ENCODE measurements at regions not wholly inside any gene's neighbourhood (a gene's known extent, or its start where the extent isn't known, plus 50 kb on each side); places are given as distances from the start of the nearest gene placed in this dataset.
"Not testable (repeated sequence)": the region's sequence is repeated elsewhere in the genome, so short reads cannot be mapped to it uniquely, and the experiment has no call there.

DNA sequence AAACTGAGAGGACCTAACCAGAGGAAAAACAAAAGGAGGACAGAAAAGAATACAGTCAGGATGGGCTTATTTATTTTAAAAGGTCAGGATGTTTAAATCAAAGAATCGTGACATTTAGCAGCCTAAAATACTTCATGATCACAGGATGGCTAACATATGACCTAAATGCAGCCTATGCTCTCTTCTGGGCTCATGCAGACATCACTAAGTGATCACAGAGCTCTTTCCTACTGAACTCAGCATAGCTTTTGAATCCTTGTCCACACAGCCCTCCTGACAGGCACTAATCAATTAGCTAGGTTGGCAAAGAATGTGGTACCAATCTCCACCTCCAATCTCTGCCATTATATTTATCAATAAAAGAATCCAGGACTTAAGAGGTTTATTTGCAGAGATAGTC is 60.1 kb upstream of the PHF21A start:
- no peak overlapping the region for H3K4me2 ChIP-seq (ENCODE audit: low read length)
- no peak overlapping the region for H3K9ac ChIP-seq (ENCODE audit: low read depth, low read length)
- H3K4me1 ChIP-seq (ENCODE audit: control insufficient read depth, insufficient read depth, low read length), result peaks cover 16% of the 10 kb centered on the region
- no peaks in the 10 kb centered on the region for H3K36me3 ChIP-seq (ENCODE audit: insufficient read depth, low read length)
- no peak overlapping the region for H3K4me3 ChIP-seq (ENCODE audit: low read length)
- H3K9me3 ChIP-seq (replicated peaks; ENCODE audit: low read length), result peaks cover 3% of the 10 kb centered on the region
- H3K27me3 ChIP-seq (ENCODE audit: control insufficient read depth, insufficient read depth, low read length), result peaks cover 74% of the 10 kb centered on the region

DNA sequence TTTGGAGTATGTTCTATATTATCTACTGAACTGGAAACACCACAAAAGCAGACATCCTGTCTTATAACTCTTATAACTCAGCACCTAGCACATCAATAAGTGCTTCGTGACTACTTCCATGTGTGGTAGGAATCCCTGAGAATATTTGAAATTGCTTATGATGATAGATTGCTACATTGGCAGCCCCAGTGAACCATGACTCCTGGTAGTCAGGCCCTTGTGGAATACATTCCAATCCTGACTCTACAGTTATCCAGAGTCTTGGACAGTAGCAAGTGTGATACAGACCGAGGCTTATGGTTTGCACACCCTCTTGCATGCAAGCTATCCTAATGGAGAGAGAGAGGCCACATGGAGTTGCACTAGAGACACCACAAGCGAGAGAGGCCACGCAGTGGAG is 59.5 kb upstream of the PHF21A start:
- H3K4me2 ChIP-seq (ENCODE audit: low read length), result no peak overlapping the region
- H3K36me3 ChIP-seq (ENCODE audit: insufficient read depth, low read length), result no peaks in the 10 kb centered on the region
- H3K4me3 ChIP-seq (ENCODE audit: low read length), result no peak overlapping the region
- peaks cover 78% of the 10 kb centered on the region for H3K27me3 ChIP-seq (ENCODE audit: control insufficient read depth, insufficient read depth, low read length)
- no peak overlapping the region for H3K9ac ChIP-seq (ENCODE audit: low read depth, low read length)
- H3K4me1 ChIP-seq (ENCODE audit: control insufficient read depth, insufficient read depth, low read length), result peaks cover 16% of the 10 kb centered on the region
- peaks cover 3% of the 10 kb centered on the region for H3K9me3 ChIP-seq (replicated peaks; ENCODE audit: low read length)

GRCh38 chr11:46178513-46178912 is 57.3 kb upstream of the PHF21A start:
- H3K27me3 ChIP-seq (ENCODE audit: control insufficient read depth, insufficient read depth, low read length), result peaks cover 72% of the 10 kb centered on the region
- no peak overlapping the region for H3K9ac ChIP-seq (ENCODE audit: low read depth, low read length)
- H3K4me2 ChIP-seq (ENCODE audit: low read length), result no peak overlapping the region
- H3K4me1 ChIP-seq (ENCODE audit: control insufficient read depth, insufficient read depth, low read length), result peaks cover 8% of the 10 kb centered on the region
- no peaks in the 10 kb centered on the region for H3K36me3 ChIP-seq (ENCODE audit: insufficient read depth, low read length)
- H3K4me3 ChIP-seq (ENCODE audit: low read length), result no peak overlapping the region
- peaks cover 3% of the 10 kb centered on the region for H3K9me3 ChIP-seq (replicated peaks; ENCODE audit: low read length)

- no peak overlapping the region for H3K4me2 ChIP-seq (ENCODE audit: low read length)
- no peaks in the 10 kb centered on the region for H3K36me3 ChIP-seq (ENCODE audit: insufficient read depth, low read length)
- H3K9me3 ChIP-seq (replicated peaks; ENCODE audit: low read length), result peaks cover 3% of the 10 kb centered on the region
- H3K27me3 ChIP-seq (ENCODE audit: control insufficient read depth, insufficient read depth, low read length), result peaks cover 76% of the 10 kb centered on the region
- no peak overlapping the region for H3K4me3 ChIP-seq (ENCODE audit: low read length)
- H3K9ac ChIP-seq (ENCODE audit: low read depth, low read length), result no peak overlapping the region
- H3K4me1 ChIP-seq (ENCODE audit: control insufficient read depth, insufficient read depth, low read length), result no peaks in the 10 kb centered on the region
Observed at GRCh38 chr11:46176421-46176820, 55.2 kb upstream of the PHF21A start.

GRCh38 chr11:46175401-46176002 is 54.2 kb upstream of the PHF21A start:
- Histone ChIP-seq H3K27me3 (ENCODE audit: control insufficient read depth, insufficient read depth, low read length) (peaks cover 76% of the 10 kb centered on the region), H3K4me3 (ENCODE audit: low read length) (no peak overlapping the region), H3K9me3 (replicated peaks; ENCODE audit: low read length) (peaks cover 3% of the 10 kb centered on the region), H3K4me1 (ENCODE audit: control insufficient read depth, insufficient read depth, low read length) (no peaks in the 10 kb centered on the region), H3K36me3 (ENCODE audit: insufficient read depth, low read length) (no peaks in the 10 kb centered on the region), H3K4me2 (ENCODE audit: low read length) (no peak overlapping the region), H3K9ac (ENCODE audit: low read depth, low read length) (no peak overlapping the region)

- not testable (repeated sequence) for H3K9ac ChIP-seq (ENCODE audit: low read depth, low read length); H3K4me2 ChIP-seq (ENCODE audit: low read length); H3K36me3 ChIP-seq (ENCODE audit: insufficient read depth, low read length); H3K9me3 ChIP-seq (replicated peaks; ENCODE audit: low read length); H3K4me3 ChIP-seq (ENCODE audit: low read length); H3K4me1 ChIP-seq (ENCODE audit: control insufficient read depth, insufficient read depth, low read length)
- H3K27me3 ChIP-seq (ENCODE audit: control insufficient read depth, insufficient read depth, low read length), result peaks cover 61% of the 10 kb centered on the region
Observed at GRCh38 chr11:46171693-46172092, 50.4 kb upstream of the PHF21A start.
